Fibroblast of lung (primary cell): ENCODE measurements at regions not wholly inside any gene's neighbourhood (a gene's known extent, or its start where the extent isn't known, plus 50 kb on each side); places are given as distances from the start of the nearest gene placed in this dataset.

Experiments
- DNase-seq, 2 donors: peaks; one replicate each; pipeline versions ENCODE4 v3.0.0 to v3.0.0-alpha.2; 2010; ENCODE audit warnings: low read depth in 2 of 2
- H2AFZ ChIP-seq: 2 replicates; pipeline ENCODE4 v1.5.1; 2012; ENCODE audit warnings: low read length, control low read depth, inconsistent platforms
- H3K27ac ChIP-seq: 2 replicates; pipeline ENCODE4 v1.5.1; 2011; ENCODE audit warnings: low read length, control low read depth; ENCODE audit not compliant: insufficient read depth
- H3K27me3 ChIP-seq: 2 replicates; pipeline ENCODE4 v1.5.1; 2011; ENCODE audit warnings: mild to moderate bottlenecking, low read length; ENCODE audit not compliant: control insufficient read depth, insufficient read depth
- H3K36me3 ChIP-seq: 2 replicates; pipeline ENCODE4 v1.5.1; 2011; ENCODE audit warnings: low read length; ENCODE audit not compliant: control insufficient read depth, insufficient read depth
- H3K4me1 ChIP-seq: 2 replicates; pipeline ENCODE4 v1.5.1; 2011; ENCODE audit warnings: low read length; ENCODE audit not compliant: control insufficient read depth, insufficient read depth; ENCODE audit errors: extremely low read depth
- H3K4me2 ChIP-seq: 2 replicates; pipeline ENCODE4 v1.5.1; 2011; ENCODE audit warnings: low read length, control low read depth; ENCODE audit not compliant: insufficient read depth; ENCODE audit errors: extremely low read depth
- H3K4me3 ChIP-seq, 4 experiments: fragments of 200-600 bp in 1 of 4; sonication (generic) in 1 of 4; replicated peaks in 1 of 4; 2 replicates each; pipeline ENCODE4 v1.5.1; 2011 to 2016; ENCODE audit warnings: low read length in 4 of 4, low read depth in 3 of 4, mild to moderate bottlenecking in 3 of 4, control low read depth in 2 of 4, inconsistent platforms in 1 of 4, mixed read lengths in 1 of 4; ENCODE audit not compliant: insufficient read depth in 1 of 4; ENCODE audit errors: control extremely low read depth in 1 of 4
- H3K79me2 ChIP-seq: 2 replicates; pipeline ENCODE4 v1.5.1; 2012; ENCODE audit warnings: mild to moderate bottlenecking, low read length, inconsistent platforms; ENCODE audit not compliant: control insufficient read depth, insufficient read depth
- H3K9ac ChIP-seq: 2 replicates; pipeline ENCODE4 v1.5.1; 2011; ENCODE audit warnings: mild to moderate bottlenecking, low read length, control low read depth; ENCODE audit not compliant: insufficient read depth
- H3K9me3 ChIP-seq: 2 replicates; pipeline ENCODE4 v1.5.1; 2012; ENCODE audit warnings: low read depth, low read length; ENCODE audit not compliant: control insufficient read depth, insufficient read depth
- H4K20me1 ChIP-seq: 2 replicates; pipeline ENCODE4 v1.5.1; 2011; ENCODE audit warnings: low read length; ENCODE audit not compliant: control insufficient read depth, insufficient read depth; ENCODE audit errors: extremely low read depth
- CTCF ChIP-seq, 2 donors: IDR thresholded peaks in 1 of 2; conservative IDR thresholded peaks in 1 of 2; 1 replicate in 1 of 2; 2 replicates in 1 of 2; pipeline ENCODE4 v1.5.1; 2011 to 2012; ENCODE audit warnings: low read length in 2 of 2, control low read depth in 1 of 2, inconsistent platforms in 1 of 2, low read depth in 1 of 2, mild to moderate bottlenecking in 1 of 2
- EZH2 ChIP-seq: IDR thresholded peaks from 2 replicates; pipeline ENCODE4 v1.5.1; 2012; ENCODE audit warnings: low read length, control low read depth, mild to moderate bottlenecking; ENCODE audit errors: missing control alignments

- H3K9ac ChIP-seq = no peak overlapping the region
- H3K36me3 ChIP-seq = no peaks in the 10 kb centered on the region
- H3K4me3 ChIP-seq = no peak overlapping the region
- no peaks in the 10 kb centered on the region for H4K20me1 ChIP-seq
- no peak for TF ChIP-seq CTCF (conservative IDR thresholded peaks at IDR 0.05 in 1 of 2, IDR thresholded peaks at IDR 0.05 in 1 of 2; ENCODE audit: low read depth in 1 of 2, low read length in 2 of 2)
- no peak for TF ChIP-seq EZH2
- H3K27me3 ChIP-seq = no peaks in the 10 kb centered on the region
- no peaks in the 10 kb centered on the region for H3K79me2 ChIP-seq
- H2AFZ ChIP-seq = no peak overlapping the region
- H3K27ac ChIP-seq = no peak overlapping the region
- no peak overlapping the region for H3K4me2 ChIP-seq
- DNase-seq = no peak
- peaks cover 8% of the 10 kb centered on the region for H3K4me1 ChIP-seq
- no peaks in the 10 kb centered on the region for H3K9me3 ChIP-seq
Observed at GRCh38 chr1:30375156-30375555, 348.2 kb downstream of the MATN1 start.

- no peaks in the 10 kb centered on the region for H3K9me3 ChIP-seq
- H3K27me3 ChIP-seq = no peaks in the 10 kb centered on the region
- no peaks in the 10 kb centered on the region for H3K79me2 ChIP-seq
- H3K27ac ChIP-seq = no peak overlapping the region
- peaks cover 8% of the 10 kb centered on the region for H3K4me1 ChIP-seq
- TF ChIP-seq CTCF (conservative IDR thresholded peaks at IDR 0.05 in 1 of 2, IDR thresholded peaks at IDR 0.05 in 1 of 2; ENCODE audit: low read depth in 1 of 2, low read length in 2 of 2) (no peak), EZH2 (no peak)
- no peaks in the 10 kb centered on the region for H4K20me1 ChIP-seq
- H3K9ac ChIP-seq = no peak overlapping the region
- no peak overlapping the region for H3K4me3 ChIP-seq
- DNase-seq = no peak
- no peaks in the 10 kb centered on the region for H3K36me3 ChIP-seq
- H2AFZ ChIP-seq = no peak overlapping the region
- H3K4me2 ChIP-seq = no peak overlapping the region
Observed at GRCh38 chr1:30374400-30375070, 348.9 kb downstream of the MATN1 start.

GRCh38 chr1:30373471-30374399, 349.6 kb downstream of the MATN1 start:
- H3K9ac ChIP-seq = no peak overlapping the region
- no peak overlapping the region for H3K27ac ChIP-seq

More at GRCh38 chr1:30373471-30374399, 349.6 kb downstream of the MATN1 start:
- no peaks in the 10 kb centered on the region for H3K9me3 ChIP-seq
- TF ChIP-seq CTCF (conservative IDR thresholded peaks at IDR 0.05 in 1 of 2, IDR thresholded peaks at IDR 0.05 in 1 of 2; ENCODE audit: low read depth in 1 of 2, low read length in 2 of 2) (no peak), EZH2 (no peak)
- no peak for DNase-seq
- no peaks in the 10 kb centered on the region for H3K36me3 ChIP-seq
- H3K27me3 ChIP-seq = no peaks in the 10 kb centered on the region
- no peak overlapping the region for H3K4me3 ChIP-seq
- H3K4me2 ChIP-seq = no peak overlapping the region
- H3K79me2 ChIP-seq = no peaks in the 10 kb centered on the region
- H3K4me1 ChIP-seq = peaks cover 3% of the 10 kb centered on the region
- H4K20me1 ChIP-seq = no peaks in the 10 kb centered on the region
- H2AFZ ChIP-seq = no peak overlapping the region
